Heart right ventricle (tissue), 16 donors: ENCODE measurements at regions not wholly inside any gene's neighbourhood (a gene's known extent, or its start where the extent isn't known, plus 50 kb on each side); places are given as distances from the start of the nearest gene placed in this dataset.

ENCODE experiments used
- ATAC-seq, 8 donors: fragments of 200-7000 bp; cut with Tn5 transposase; one replicate each; pipeline ENCODE4 v1.9.1; 2020; ENCODE audit warnings: mild to moderate bottlenecking in 8 of 8, moderate library complexity in 8 of 8, moderate number of reproducible peaks in 1 of 8
- DNase-seq, 2 donors: peaks; one replicate each; pipeline ENCODE4 v3.0.0-alpha.2; 2020
- H3K27ac ChIP-seq, 10 donors: fragments of 200-600 bp; sonication (generic) in 2 of 10; one replicate each; pipeline versions ENCODE4 v1.5.0 to v1.8.0; 2020 to 2022; ENCODE audit warnings: mild to moderate bottlenecking in 3 of 10
- H3K27me3 ChIP-seq, 7 donors: fragments of 200-600 bp; one replicate each; pipeline ENCODE4 v1.8.0; 2021 to 2022; ENCODE audit warnings: mild to moderate bottlenecking in 2 of 7
- H3K36me3 ChIP-seq, 9 donors: fragments of 200-600 bp; sonication (generic) in 1 of 9; one replicate each; pipeline versions ENCODE4 v1.5.0 to v1.8.0; 2020 to 2022; ENCODE audit warnings: mild to moderate bottlenecking in 2 of 9
- H3K4me1 ChIP-seq, 9 donors: fragments of 200-600 bp; sonication (generic) in 1 of 9; one replicate each; pipeline versions ENCODE4 v1.5.0 to v1.8.0; 2020 to 2022; ENCODE audit warnings: mild to moderate bottlenecking in 4 of 9
- H3K4me3 ChIP-seq, 10 donors: fragments of 200-600 bp; sonication (generic) in 2 of 10; one replicate each; pipeline versions ENCODE4 v1.5.0 to v1.8.0; 2020 to 2022; ENCODE audit warnings: mild to moderate bottlenecking in 7 of 10, moderate library complexity in 2 of 10
- H3K9me3 ChIP-seq, 11 donors: fragments of 200-600 bp in 10 of 11; sonication (generic) in 2 of 11; one replicate each; pipeline versions ENCODE4 v1.5.0 to v1.8.0; 2013 to 2022; ENCODE audit warnings: mild to moderate bottlenecking in 2 of 11, control low read depth in 1 of 11, moderate library complexity in 1 of 11
- WGBS, 2 donors: extraction: QIAGEN DNeasy Blood & Tissue Kit; methylation state at CpG; one replicate each; pipeline ENCODE4 v1.1.7; 2013; ENCODE audit warnings: inconsistent platforms in 1 of 2; 5-methylcytosine and 5-hydroxymethylcytosine counted together
- intact Hi-C, 10 donors: fragments of 100-400 bp; cut with DNase I; formaldehyde crosslinking; loops; one replicate each; pipeline versions ENCODE4 v1.11.1 to v1.14.2; 2022
- TF ChIP-seq, protein P1 (sequence below), 9 donors: fragments of 200-600 bp; sonication (generic) in 2 of 9; IDR thresholded peaks; one replicate each; pipeline versions ENCODE4 v1.5.0 to v1.8.0; 2021 to 2022; ENCODE audit warnings: antibody characterized with exemption in 9 of 9, mild to moderate bottlenecking in 5 of 9, moderate library complexity in 1 of 9
- donor health status: Arrhythmogenic right ventricular cardiomyopathy.
- donor health status: ischemic (EF 13 %, LVEDD 7.1; RV severe dilation, severe dysfunction).
- donor health status: healthy with polysubstance abuse.
- donor health status: DM: no; HTN: yes; CAD: no.
- donor health status: DM: no; HTN: no; CAD: no.
- donor health status: ischemic (EF 25% LVEDD 6.9; RV normal size, moderate dysfunction).
- donor health status: ischemic (EF 25% LVEDD 5.7; RV mildly dilated, moderate dysfunction).
- donor health status: healthy.
- donor health status: DM: yes; HTN: yes; CAD: no.
- donor health status: Ischemic cardiomyopathy.
- donor health status: ischemic (EF 35%, LVEDD 5.7; RV mildly dilated, moderate dysfunction).
- donor health status: nonischemic (EF 11% LVEDD 7.7; RV severe dilation, severe dysfunction).
- donor health status: DM: yes; HTN: yes; CAD: no.
- donor health status: PGD.
- donor health status: ischemic (EF 29% LVEDD 5.4; RV normal size, mild dysfunction).
- donor health status: nonischemic (EF 23%, LVEDD 6.1; RV moderate dilation, normal function).

DNA sequence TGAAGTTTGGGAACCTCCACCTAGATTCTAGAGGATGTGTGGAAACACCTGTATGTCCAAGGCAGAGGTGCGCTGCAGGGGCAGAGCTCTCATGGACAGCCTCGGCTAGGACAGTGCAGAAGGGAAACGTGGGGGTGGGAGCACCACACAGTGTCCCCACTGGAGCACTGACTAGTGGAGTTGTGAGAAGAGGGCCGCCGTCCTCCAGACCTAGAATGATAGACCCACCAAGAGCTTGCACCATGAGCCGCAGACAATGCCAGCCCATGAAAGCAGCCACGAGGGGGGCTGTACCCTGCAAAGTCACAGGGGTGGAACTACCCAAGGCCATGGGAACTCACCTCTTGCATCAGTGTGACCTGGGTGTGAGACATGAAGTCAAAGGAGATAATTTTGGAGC, 274.5 kb upstream of the FMR1 start:
- Histone ChIP-seq H3K9me3 (no peaks in the 10 kb centered on the region), H3K27ac (no peak overlapping the region), H3K27me3 (no peaks in the 10 kb centered on the region), H3K36me3 (no peaks in the 10 kb centered on the region), H3K4me1 (no peaks in the 10 kb centered on the region), H3K4me3 (no peak overlapping the region)
- intact Hi-C loops, result no loop called here
- no peak for ATAC-seq
- TF ChIP-seq, protein P1, sequence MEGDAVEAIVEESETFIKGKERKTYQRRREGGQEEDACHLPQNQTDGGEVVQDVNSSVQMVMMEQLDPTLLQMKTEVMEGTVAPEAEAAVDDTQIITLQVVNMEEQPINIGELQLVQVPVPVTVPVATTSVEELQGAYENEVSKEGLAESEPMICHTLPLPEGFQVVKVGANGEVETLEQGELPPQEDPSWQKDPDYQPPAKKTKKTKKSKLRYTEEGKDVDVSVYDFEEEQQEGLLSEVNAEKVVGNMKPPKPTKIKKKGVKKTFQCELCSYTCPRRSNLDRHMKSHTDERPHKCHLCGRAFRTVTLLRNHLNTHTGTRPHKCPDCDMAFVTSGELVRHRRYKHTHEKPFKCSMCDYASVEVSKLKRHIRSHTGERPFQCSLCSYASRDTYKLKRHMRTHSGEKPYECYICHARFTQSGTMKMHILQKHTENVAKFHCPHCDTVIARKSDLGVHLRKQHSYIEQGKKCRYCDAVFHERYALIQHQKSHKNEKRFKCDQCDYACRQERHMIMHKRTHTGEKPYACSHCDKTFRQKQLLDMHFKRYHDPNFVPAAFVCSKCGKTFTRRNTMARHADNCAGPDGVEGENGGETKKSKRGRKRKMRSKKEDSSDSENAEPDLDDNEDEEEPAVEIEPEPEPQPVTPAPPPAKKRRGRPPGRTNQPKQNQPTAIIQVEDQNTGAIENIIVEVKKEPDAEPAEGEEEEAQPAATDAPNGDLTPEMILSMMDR (IDR thresholded peaks at IDR 0.05), result no peak
- 77 to 82% methylated on average over 5 to 7 of the region's 7 CpGs for WGBS, 2 donors
- no peak for DNase-seq

DNA sequence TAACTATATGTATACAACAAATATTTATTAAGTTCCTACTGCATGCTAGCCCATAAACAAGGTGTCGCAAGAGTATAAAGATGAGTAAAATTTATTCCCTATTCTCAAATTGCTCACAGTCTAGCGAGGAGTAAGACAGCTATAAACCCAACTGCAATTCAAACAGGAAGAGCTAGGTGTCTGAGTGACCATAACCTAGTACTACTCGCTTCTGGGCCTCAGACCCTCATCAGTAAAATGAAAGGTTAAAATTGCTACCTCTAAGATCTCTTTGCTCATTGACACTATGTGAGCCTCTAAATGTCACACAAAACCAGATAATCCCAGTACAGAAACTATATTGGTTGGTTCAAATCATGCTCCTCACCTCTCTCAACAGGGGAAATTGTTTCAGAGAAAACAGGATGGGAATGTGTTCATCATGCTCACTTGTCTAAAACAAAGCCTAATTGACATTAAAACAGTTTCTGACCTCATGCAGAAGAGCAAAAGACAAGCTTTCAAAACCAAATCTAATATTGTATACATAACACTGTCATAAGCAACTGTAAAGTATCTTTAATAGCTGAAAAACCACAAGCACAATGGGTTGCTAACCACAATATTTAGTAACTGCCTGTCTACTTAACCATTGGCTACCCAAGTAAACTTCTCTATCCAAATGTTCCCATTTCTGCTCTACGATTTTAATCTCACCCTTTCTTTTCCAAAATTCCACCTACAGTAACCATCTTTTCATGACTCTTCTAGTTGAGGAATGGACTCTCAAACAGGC, 264.6 kb upstream of the FMR1 start:
- 77 to 79% methylated on average over 4 of the region's 4 CpGs for WGBS, 2 donors
- no peak overlapping the region for H3K4me3 ChIP-seq
- TF ChIP-seq, protein P1 (IDR thresholded peaks at IDR 0.05), result no peak
- intact Hi-C loops, result no loop called here
- no peak overlapping the region for H3K27ac ChIP-seq
- H3K27me3 ChIP-seq, result no peaks in the 10 kb centered on the region
- DNase-seq (no peak), ATAC-seq (no peak)
- no peaks in the 10 kb centered on the region for H3K9me3 ChIP-seq
- H3K4me1 ChIP-seq, result no peaks in the 10 kb centered on the region
- no peaks in the 10 kb centered on the region for H3K36me3 ChIP-seq

DNA sequence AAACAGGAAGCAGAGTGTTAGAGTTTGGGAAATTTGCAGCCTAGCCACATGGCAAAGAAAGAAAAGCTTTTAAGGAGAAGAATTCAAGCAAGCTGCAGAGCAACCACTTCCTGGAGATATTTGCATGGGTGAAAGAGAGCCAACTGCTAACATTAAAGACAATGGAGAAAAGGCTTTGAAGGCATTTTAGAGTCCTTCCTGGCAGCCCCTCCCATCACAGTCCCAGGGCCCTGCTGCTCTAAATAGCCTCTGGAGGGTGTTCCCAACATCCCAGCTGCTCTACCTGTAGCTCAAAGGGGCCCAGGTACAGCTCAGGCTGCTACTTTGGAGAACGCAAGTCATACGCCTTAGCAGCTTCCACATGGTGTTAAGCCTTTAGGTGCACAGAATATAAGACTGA, 235.9 kb upstream of the FMR1 start:
- Histone ChIP-seq H3K27me3 (no peaks in the 10 kb centered on the region), H3K4me3 (no peak overlapping the region), H3K4me1 (no peaks in the 10 kb centered on the region), H3K9me3 (no peaks in the 10 kb centered on the region), H3K36me3 (no peaks in the 10 kb centered on the region), H3K27ac (no peak overlapping the region)
- intact Hi-C loops, result no loop called here
- WGBS, 2 donors, result 95% methylated on average over 2 of the region's 2 CpGs
- DNase-seq, result no peak
- ATAC-seq, result no peak
- TF ChIP-seq, protein P1 (IDR thresholded peaks at IDR 0.05), result no peak

DNA sequence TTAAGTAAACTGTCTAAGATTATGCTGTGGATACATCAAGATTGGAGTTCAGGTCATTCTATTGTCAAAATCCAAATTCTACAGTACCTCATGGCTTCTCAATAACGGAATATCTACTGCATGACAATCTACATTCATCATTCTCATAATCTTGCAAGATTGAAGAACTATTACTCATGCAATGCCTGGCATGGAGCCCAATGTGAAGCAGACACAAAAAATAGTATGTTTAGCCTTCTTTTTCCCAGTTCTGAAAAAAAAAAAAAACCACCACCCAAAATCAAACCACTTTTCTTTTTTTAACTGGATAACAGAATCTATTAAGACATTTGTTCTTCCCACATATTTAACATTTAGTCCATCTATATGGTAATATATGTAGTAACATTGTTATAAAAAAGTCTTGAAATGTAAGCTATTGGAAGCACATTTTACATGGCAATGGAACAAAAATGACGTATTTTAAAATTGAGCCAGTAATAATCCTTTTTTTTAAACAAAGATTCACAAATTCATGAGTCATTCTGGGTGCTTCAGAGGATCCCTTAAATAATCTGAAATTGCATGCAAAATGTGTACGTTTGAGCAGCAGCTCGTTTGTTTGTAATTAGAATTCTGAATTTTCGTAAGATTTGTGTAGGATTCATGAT, 232.2 kb upstream of the FMR1 start:
- 65 to 66% methylated on average over 5 of the region's 5 CpGs for WGBS, 2 donors
- peaks cover 0 to 7% (median 0%) of the 10 kb centered on the region in 11 donors for H3K9me3 ChIP-seq
- H3K4me1 ChIP-seq, result no peaks in the 10 kb centered on the region
- no peak overlapping the region for H3K27ac ChIP-seq
- TF ChIP-seq, protein P1 (IDR thresholded peaks at IDR 0.05), result no peak
- no peak for DNase-seq
- H3K4me3 ChIP-seq, result no peak overlapping the region
- H3K36me3 ChIP-seq, result no peaks in the 10 kb centered on the region
- H3K27me3 ChIP-seq, result no peaks in the 10 kb centered on the region
- no peak for ATAC-seq
- intact Hi-C loops, result no loop called here
